ENCODE measurements at regions not wholly inside any gene's neighbourhood (a gene's known extent, or its start where the extent isn't known, plus 50 kb on each side); places are given as distances from the start of the nearest gene placed in this dataset.

DNA sequence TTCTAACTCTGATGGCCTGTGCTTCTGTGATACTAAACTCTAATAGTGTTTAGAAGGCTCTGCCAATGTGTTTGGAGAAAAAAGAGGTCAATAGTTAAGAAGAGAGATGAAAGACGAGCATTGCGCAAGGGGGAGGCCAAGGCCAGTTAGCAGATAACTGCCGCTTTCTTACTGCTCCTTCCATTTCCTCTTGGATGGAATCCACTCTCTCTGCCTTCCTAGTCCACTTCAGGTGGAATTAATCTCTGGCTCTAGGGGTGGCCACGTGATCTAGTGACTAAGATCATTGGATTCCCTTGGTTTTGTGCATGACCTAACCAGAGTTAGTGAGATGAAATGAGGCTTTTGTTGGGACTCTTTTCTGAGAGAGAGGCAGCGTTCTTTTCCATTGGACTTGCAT, 148.3 kb downstream of the ACTL8 start:
- no peak overlapping the region for H3K4me3 ChIP-seq (ENCODE audit: low read depth, low read length)
- TF ChIP-seq, protein P1, sequence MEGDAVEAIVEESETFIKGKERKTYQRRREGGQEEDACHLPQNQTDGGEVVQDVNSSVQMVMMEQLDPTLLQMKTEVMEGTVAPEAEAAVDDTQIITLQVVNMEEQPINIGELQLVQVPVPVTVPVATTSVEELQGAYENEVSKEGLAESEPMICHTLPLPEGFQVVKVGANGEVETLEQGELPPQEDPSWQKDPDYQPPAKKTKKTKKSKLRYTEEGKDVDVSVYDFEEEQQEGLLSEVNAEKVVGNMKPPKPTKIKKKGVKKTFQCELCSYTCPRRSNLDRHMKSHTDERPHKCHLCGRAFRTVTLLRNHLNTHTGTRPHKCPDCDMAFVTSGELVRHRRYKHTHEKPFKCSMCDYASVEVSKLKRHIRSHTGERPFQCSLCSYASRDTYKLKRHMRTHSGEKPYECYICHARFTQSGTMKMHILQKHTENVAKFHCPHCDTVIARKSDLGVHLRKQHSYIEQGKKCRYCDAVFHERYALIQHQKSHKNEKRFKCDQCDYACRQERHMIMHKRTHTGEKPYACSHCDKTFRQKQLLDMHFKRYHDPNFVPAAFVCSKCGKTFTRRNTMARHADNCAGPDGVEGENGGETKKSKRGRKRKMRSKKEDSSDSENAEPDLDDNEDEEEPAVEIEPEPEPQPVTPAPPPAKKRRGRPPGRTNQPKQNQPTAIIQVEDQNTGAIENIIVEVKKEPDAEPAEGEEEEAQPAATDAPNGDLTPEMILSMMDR (IDR thresholded peaks at IDR 0.05; ENCODE audit: borderline replicate concordance, insufficient read depth, low read depth, low read length) = no peak

DNA sequence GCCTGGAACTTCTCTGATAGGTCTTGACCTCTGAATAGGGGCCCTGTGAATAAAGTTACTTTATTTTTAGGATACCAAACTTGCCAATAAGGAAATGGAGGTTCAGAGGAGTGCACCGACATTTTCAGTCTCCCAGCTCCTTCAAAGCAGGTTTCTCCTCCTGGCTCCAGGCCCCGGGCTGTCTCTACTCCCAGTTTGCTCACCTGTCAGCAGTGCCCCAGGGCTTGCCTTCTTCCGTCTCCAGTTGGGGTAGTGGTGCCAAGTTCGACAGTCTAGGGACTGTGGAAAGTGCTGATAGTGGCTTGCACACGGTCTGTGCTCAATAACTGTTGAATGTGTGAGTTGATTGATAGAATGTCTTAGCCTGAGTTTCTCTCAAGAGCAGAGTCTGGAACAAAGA, 149.2 kb downstream of the ACTL8 start:
- H3K4me3 ChIP-seq (ENCODE audit: low read depth, low read length) = no peak overlapping the region
- TF ChIP-seq, protein P1 (IDR thresholded peaks at IDR 0.05; ENCODE audit: borderline replicate concordance, insufficient read depth, low read depth, low read length) = no peak

DNA sequence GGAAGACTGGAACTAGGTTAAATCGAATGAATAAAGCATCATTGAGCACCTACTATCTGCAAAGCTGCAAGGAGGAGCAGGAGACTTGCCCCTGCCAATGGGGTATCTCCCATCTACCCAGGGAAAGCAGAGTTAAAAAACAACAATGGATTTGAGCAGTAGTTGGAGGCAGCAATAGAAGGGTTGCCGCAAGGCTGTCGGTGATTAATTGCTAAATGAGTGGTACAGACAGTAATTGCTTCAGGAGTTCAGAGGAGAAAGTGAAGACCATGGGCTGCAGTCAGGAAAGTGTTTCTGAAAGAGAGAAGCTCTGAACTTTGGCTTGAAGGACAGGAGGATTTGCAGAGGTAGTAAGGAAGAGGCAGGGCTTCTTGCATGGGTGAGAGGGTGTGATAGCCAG, 152.9 kb downstream of the ACTL8 start:
- H3K4me3 ChIP-seq (ENCODE audit: low read depth, low read length) = no peak overlapping the region
- TF ChIP-seq, protein P1 (IDR thresholded peaks at IDR 0.05; ENCODE audit: borderline replicate concordance, insufficient read depth, low read depth, low read length) = no peak

GRCh38 chr1:17908945-17909344, 153.8 kb downstream of the ACTL8 start:
- no peak overlapping the region for H3K4me3 ChIP-seq (ENCODE audit: low read depth, low read length)
- TF ChIP-seq, protein P1 (IDR thresholded peaks at IDR 0.05; ENCODE audit: borderline replicate concordance, insufficient read depth, low read depth, low read length) = no peak

DNA sequence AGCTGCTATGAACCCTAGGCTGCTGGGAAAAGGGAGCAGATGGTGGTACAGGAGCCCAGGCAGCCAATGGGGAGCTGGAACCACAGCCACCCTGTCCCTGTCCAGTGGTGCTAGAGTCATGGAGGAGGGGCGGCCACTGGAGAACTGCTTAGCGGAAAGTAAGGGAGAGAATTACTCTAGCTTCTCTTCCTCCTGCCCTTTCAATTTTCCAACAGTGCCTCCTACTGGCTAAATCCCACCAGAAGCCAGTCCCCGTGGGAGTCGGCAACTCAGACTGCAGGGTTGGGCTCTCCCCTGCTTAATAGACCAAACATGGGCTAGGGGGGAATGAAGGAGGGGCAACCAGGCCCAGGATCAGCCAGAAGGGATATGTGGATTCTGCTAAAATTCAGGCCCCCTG, 154.5 kb downstream of the ACTL8 start:
- H3K4me3 ChIP-seq (ENCODE audit: low read depth, low read length) = no peak overlapping the region
- TF ChIP-seq, protein P1 (IDR thresholded peaks at IDR 0.05; ENCODE audit: borderline replicate concordance, insufficient read depth, low read depth, low read length) = peak; percentile 19; the same call in 1 of the 2 replicates

DNA sequence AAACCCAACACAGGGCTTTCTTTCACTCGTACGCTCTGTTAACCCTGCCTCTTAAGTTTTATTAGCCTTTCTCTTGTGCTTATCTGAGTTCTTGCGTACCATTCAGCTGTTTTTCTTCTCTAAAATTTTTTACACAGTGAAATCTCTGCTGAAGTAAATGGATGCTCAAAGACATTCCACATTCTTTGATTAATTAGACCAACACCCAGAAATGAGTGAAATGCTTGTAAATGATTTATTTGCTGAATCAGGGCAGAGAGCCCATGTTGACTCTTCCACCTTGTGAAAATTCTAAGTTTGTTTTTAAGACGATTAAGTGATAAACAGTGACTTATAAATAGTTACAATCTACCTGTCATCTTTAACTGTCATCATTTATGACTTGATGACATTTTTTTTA, 156.7 kb downstream of the ACTL8 start:
- TF ChIP-seq, protein P1 (IDR thresholded peaks at IDR 0.05; ENCODE audit: borderline replicate concordance, insufficient read depth, low read depth, low read length) = no peak
- H3K4me3 ChIP-seq (ENCODE audit: low read depth, low read length) = no peak overlapping the region

GRCh38 chr1:17912491-17912890, 157.4 kb downstream of the ACTL8 start:
- TF ChIP-seq, protein P1 (IDR thresholded peaks at IDR 0.05; ENCODE audit: borderline replicate concordance, insufficient read depth, low read depth, low read length) = no peak
- no peak overlapping the region for H3K4me3 ChIP-seq (ENCODE audit: low read depth, low read length)
